ENCODE measurements at regions not wholly inside any gene's neighbourhood (a gene's known extent, or its start where the extent isn't known, plus 50 kb on each side); places are given as distances from the start of the nearest gene placed in this dataset.

DNA sequence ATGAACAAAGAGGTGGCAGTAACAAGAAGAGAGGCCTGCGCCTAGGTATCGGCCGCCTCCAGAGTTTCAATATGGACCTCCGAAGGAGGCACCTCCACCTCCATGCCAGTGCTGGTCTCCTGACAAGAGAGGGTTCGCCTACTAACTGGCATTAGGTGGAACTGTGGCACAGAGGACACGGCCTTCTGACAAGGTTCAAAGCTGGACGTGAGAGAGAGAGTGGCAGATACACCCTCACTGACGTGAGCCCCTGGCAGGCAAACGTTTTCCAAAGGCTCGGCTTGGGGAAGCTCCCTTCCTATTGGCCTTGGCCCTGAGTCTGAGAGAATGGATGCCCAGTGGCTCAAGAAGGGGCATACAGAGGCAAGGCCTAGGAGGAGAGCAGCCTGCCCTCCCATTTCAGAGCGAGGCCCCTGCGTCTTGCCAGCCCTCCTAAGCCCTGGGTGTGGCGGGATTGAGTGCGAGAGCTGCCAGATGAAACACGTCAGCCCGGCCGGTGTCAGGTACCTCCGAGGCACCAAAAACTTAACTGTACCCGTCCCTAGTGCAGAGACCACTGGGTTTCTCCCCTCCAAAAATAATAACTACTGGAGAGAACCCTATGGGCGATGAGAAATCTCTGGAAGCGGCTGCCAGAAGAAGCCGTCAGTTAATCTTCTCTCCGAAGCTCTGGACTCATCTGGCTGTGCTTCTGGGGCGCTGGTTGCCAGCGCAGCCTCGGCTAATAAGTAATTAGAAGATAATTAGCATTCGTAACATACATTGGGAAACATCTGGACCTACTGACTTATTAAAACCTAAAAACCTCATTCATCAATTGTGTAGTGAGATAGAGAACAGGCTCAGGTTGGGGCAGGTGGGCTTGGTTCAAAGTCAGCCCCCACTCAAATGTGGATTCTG is 283.6 kb downstream of the NPHP4 start:
- TF ChIP-seq EZH2 (IDR thresholded peaks at IDR 0.05; ENCODE audit: borderline replicate concordance, low read depth, low read length, severe bottlenecking) = no peak
- TF ChIP-seq, protein P1, sequence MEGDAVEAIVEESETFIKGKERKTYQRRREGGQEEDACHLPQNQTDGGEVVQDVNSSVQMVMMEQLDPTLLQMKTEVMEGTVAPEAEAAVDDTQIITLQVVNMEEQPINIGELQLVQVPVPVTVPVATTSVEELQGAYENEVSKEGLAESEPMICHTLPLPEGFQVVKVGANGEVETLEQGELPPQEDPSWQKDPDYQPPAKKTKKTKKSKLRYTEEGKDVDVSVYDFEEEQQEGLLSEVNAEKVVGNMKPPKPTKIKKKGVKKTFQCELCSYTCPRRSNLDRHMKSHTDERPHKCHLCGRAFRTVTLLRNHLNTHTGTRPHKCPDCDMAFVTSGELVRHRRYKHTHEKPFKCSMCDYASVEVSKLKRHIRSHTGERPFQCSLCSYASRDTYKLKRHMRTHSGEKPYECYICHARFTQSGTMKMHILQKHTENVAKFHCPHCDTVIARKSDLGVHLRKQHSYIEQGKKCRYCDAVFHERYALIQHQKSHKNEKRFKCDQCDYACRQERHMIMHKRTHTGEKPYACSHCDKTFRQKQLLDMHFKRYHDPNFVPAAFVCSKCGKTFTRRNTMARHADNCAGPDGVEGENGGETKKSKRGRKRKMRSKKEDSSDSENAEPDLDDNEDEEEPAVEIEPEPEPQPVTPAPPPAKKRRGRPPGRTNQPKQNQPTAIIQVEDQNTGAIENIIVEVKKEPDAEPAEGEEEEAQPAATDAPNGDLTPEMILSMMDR (IDR thresholded peaks at IDR 0.05; ENCODE audit: borderline replicate concordance, extremely low read depth, low read length, poor library complexity, severe bottlenecking) = no peak
